SK-N-SH (cell line): ENCODE measurements at regions not wholly inside any gene's neighbourhood (a gene's known extent, or its start where the extent isn't known, plus 50 kb on each side); places are given as distances from the start of the nearest gene placed in this dataset.

Experiments used
- CTCF ChIA-PET: fragments of 300-600, 350-600 bp; formaldehyde crosslinking; extraction: SDS; loops from one replicate; lab custom pipeline; 2021; lab: Yijun Ruan, JAX
- POLR2A ChIA-PET: fragments of 350-600 bp; sonication (Branson Sonifier 250); formaldehyde crosslinking; extraction: SDS; loops from one replicate; lab custom pipeline; 2020; ENCODE audit warnings: antibody characterized with exemption, inconsistent platforms; lab: Yijun Ruan, JAX
- DNase-seq: peaks from one replicate; pipeline ENCODE4 v3.0.0; 2012
- H2AFZ ChIP-seq: fragments of 200-600 bp; sonication (generic); 2 replicates; pipeline ENCODE4 v1.8.1; 2016; ENCODE audit warnings: antibody characterized with exemption, mild to moderate bottlenecking, low read depth
- H3F3A ChIP-seq: fragments of 200-600 bp; sonication (generic); replicated peaks from 2 replicates; pipeline ENCODE3; 2016; ENCODE audit warnings: antibody characterized with exemption, mild to moderate bottlenecking; ENCODE audit not compliant: insufficient read depth
- H3K27ac ChIP-seq, 2 experiments: fragments of 200-500 bp in 1 of 2; fragments of 200-600 bp in 1 of 2; sonication (Bioruptor generic) in 1 of 2; sonication (generic), shearing (Covaris generic) in 1 of 2; 2 replicates each; pipeline versions ENCODE4 v1.5.1 to v1.6.1; 2014 to 2016; ENCODE audit warnings: low read depth in 2 of 2, inconsistent platforms in 1 of 2, low read length in 1 of 2, mild to moderate bottlenecking in 1 of 2, mixed read lengths in 1 of 2
- H3K27me3 ChIP-seq: fragments of 200-600 bp; sonication (generic), shearing (Covaris generic); 2 replicates; pipeline ENCODE4 v1.6.1; 2016; ENCODE audit warnings: mixed run types; ENCODE audit not compliant: insufficient read depth
- H3K36me3 ChIP-seq, 2 experiments: fragments of 200-500 bp in 1 of 2; fragments of 200-600 bp in 1 of 2; sonication (Bioruptor generic) in 1 of 2; sonication (generic) in 1 of 2; replicated peaks in 1 of 2; 2 replicates each; pipeline versions ENCODE3 to v1.5.1; 2014 to 2016; ENCODE audit warnings: low read length in 1 of 2, mild to moderate bottlenecking in 1 of 2; ENCODE audit not compliant: insufficient read depth in 2 of 2, control insufficient read depth in 1 of 2
- H3K4me1 ChIP-seq, 2 experiments: fragments of 200-500 bp in 1 of 2; fragments of 200-600 bp in 1 of 2; sonication (Bioruptor generic) in 1 of 2; sonication (generic), shearing (Covaris generic) in 1 of 2; 2 replicates each; pipeline versions ENCODE4 v1.5.1 to v1.6.1; 2014 to 2016; ENCODE audit warnings: low read depth in 1 of 2, low read length in 1 of 2, mixed run types in 1 of 2; ENCODE audit not compliant: insufficient read depth in 2 of 2, control insufficient read depth in 1 of 2
- H3K4me2 ChIP-seq: fragments of 200-600 bp; sonication (generic), shearing (Covaris generic); 2 replicates; pipeline ENCODE4 v1.6.1; 2017; ENCODE audit warnings: mixed run types
- H3K4me3 ChIP-seq, 2 experiments: fragments of 200-500 bp in 1 of 2; fragments of 200-600 bp in 1 of 2; sonication (Bioruptor generic) in 1 of 2; sonication (generic), shearing (Covaris generic) in 1 of 2; 2 replicates each; pipeline versions ENCODE4 v1.5.1 to v1.8.1; 2014 to 2016; ENCODE audit warnings: low read depth in 2 of 2, inconsistent platforms in 1 of 2, low read length in 1 of 2, mild to moderate bottlenecking in 1 of 2, mixed read lengths in 1 of 2, moderate library complexity in 1 of 2
- H3K79me2 ChIP-seq: fragments of 200-600 bp; sonication (generic); 2 replicates; pipeline ENCODE4 v1.8.1; 2017; ENCODE audit warnings: mild to moderate bottlenecking; ENCODE audit not compliant: insufficient read depth
- H3K9ac ChIP-seq: fragments of 200-600 bp; sonication (generic); 2 replicates; pipeline ENCODE4 v1.6.1; 2017; ENCODE audit warnings: mixed run types
- H3K9me2 ChIP-seq: fragments of 200-600 bp; sonication (generic); 2 replicates; pipeline ENCODE4 v1.6.1; 2017; ENCODE audit warnings: mixed run types
- H3K9me3 ChIP-seq: fragments of 200-600 bp; sonication (generic); 2 replicates; pipeline ENCODE4 v1.6.1; 2017; ENCODE audit warnings: mixed run types, mild to moderate bottlenecking, moderate library complexity
- H4K20me1 ChIP-seq: fragments of 200-600 bp; sonication (generic); 2 replicates; pipeline ENCODE4 v1.6.1; 2017; ENCODE audit warnings: mild to moderate bottlenecking, mixed run types; ENCODE audit not compliant: insufficient read depth
- CTCF ChIP-seq: fragments of 200-600 bp; sonication (generic); IDR thresholded peaks from 2 replicates; pipeline ENCODE4 v1.6.1; 2017; ENCODE audit warnings: antibody characterized with exemption, mild to moderate bottlenecking, moderate library complexity
- EP300 ChIP-seq, 2 experiments: IDR thresholded peaks; 2 replicates each; pipeline versions ENCODE4 v1.4.0 to v1.6.1; 2012; ENCODE audit warnings: borderline replicate concordance in 1 of 2, low read depth in 1 of 2, low read length in 1 of 2
- EZH2phosphoT487 ChIP-seq: fragments of 200-600 bp; sonication (generic); IDR thresholded peaks from 2 replicates; pipeline ENCODE4 v1.6.1; 2017; ENCODE audit warnings: low read depth, mixed run types, mild to moderate bottlenecking, antibody characterized with exemption, moderate library complexity, borderline replicate concordance
- FOXJ3 ChIP-seq: sonication (generic); formaldehyde crosslinking; IDR thresholded peaks from 2 replicates; pipeline ENCODE4 v1.5.1; 2020; ENCODE audit warnings: mild to moderate bottlenecking, missing genetic modification reagents
- FOXM1 ChIP-seq: IDR thresholded peaks from 2 replicates; pipeline ENCODE4 v1.4.0; 2012; ENCODE audit warnings: low read depth, mild to moderate bottlenecking
- GABPA ChIP-seq: IDR thresholded peaks from 2 replicates; pipeline ENCODE4 v1.4.0; 2012; ENCODE audit warnings: low read depth, mild to moderate bottlenecking
- IRF3 ChIP-seq: fragments of 150-350 bp; IDR thresholded peaks from 2 replicates; pipeline ENCODE4 v1.6.1; 2016; ENCODE audit warnings: mild to moderate bottlenecking, low read depth, low read length
- JUND ChIP-seq: IDR thresholded peaks from 2 replicates; pipeline ENCODE4 v1.4.0; 2012
- MEF2A ChIP-seq: IDR thresholded peaks from 2 replicates; pipeline ENCODE4 v1.4.0; 2012; ENCODE audit warnings: low read depth, borderline replicate concordance
- MXI1 ChIP-seq: IDR thresholded peaks from 2 replicates; pipeline ENCODE4 v1.6.1; 2012; ENCODE audit warnings: mild to moderate bottlenecking, low read depth, low read length, improper control_type of control experiment
- NFIC ChIP-seq: IDR thresholded peaks from 2 replicates; pipeline ENCODE4 v1.4.0; 2012; ENCODE audit warnings: borderline replicate concordance
- NRF1 ChIP-seq: IDR thresholded peaks from 2 replicates; pipeline ENCODE4 v1.6.1; 2012; ENCODE audit warnings: low read depth, mild to moderate bottlenecking, low read length
- POLR2AphosphoS5 ChIP-seq: IDR thresholded peaks from 2 replicates; pipeline ENCODE4 v1.6.1; 2012; ENCODE audit warnings: low read depth, low read length
- RAD21 ChIP-seq: IDR thresholded peaks from 2 replicates; pipeline ENCODE4 v1.6.1; 2012; ENCODE audit warnings: mild to moderate bottlenecking, low read length
- RCOR1 ChIP-seq: fragments of 150-350 bp; IDR thresholded peaks from 2 replicates; pipeline ENCODE4 v1.6.1; 2017; ENCODE audit warnings: antibody characterized with exemption, low read length
- RFX5 ChIP-seq: IDR thresholded peaks from 2 replicates; pipeline ENCODE4 v1.6.1; 2012; ENCODE audit warnings: mild to moderate bottlenecking, improper control_type of control experiment, low read length
- RXRA ChIP-seq: IDR thresholded peaks from 2 replicates; pipeline ENCODE4 v1.4.0; 2012; ENCODE audit warnings: low read depth, mild to moderate bottlenecking, borderline replicate concordance
- SIN3A ChIP-seq: IDR thresholded peaks from 2 replicates; pipeline ENCODE4 v1.6.1; 2012; ENCODE audit warnings: low read depth, mild to moderate bottlenecking, low read length, moderate library complexity, borderline replicate concordance
- SMC3 ChIP-seq: IDR thresholded peaks from 2 replicates; pipeline ENCODE4 v1.6.1; 2012; ENCODE audit warnings: low read depth, low read length, improper control_type of control experiment
- TAF1 ChIP-seq: IDR thresholded peaks from 2 replicates; pipeline ENCODE4 v1.6.1; 2012; ENCODE audit warnings: low read depth, mild to moderate bottlenecking, low read length, moderate library complexity, borderline replicate concordance
- YY1 ChIP-seq: IDR thresholded peaks from 2 replicates; pipeline ENCODE4 v1.4.0; 2012; ENCODE audit warnings: low read depth, mild to moderate bottlenecking
- ZBTB33 ChIP-seq: IDR thresholded peaks from 2 replicates; pipeline ENCODE4 v1.4.0; 2012; ENCODE audit warnings: low read depth, borderline replicate concordance
- WGBS: methylation state at CpG from one replicate; pipeline ENCODE4 v1.1.6; 2017; ENCODE audit warnings: low lambda C conversion rate; 5-methylcytosine and 5-hydroxymethylcytosine counted together
- TF ChIP-seq, protein P1 (sequence below): IDR thresholded peaks from 2 replicates; pipeline ENCODE4; 2012

- TF ChIP-seq RAD21 (no peak), RXRA (no peak), GABPA (no peak), POLR2AphosphoS5 (no peak)
- TF ChIP-seq, protein P1, sequence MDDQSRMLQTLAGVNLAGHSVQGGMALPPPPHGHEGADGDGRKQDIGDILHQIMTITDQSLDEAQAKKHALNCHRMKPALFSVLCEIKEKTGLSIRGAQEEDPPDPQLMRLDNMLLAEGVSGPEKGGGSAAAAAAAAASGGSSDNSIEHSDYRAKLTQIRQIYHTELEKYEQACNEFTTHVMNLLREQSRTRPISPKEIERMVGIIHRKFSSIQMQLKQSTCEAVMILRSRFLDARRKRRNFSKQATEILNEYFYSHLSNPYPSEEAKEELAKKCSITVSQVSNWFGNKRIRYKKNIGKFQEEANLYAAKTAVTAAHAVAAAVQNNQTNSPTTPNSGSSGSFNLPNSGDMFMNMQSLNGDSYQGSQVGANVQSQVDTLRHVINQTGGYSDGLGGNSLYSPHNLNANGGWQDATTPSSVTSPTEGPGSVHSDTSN, result no peak
Measured at GRCh38 chr1:194164755-194165154, 978.3 kb upstream of the B3GALT2 start (continued).

GRCh38 chr1:194161591-194161990, 975.2 kb upstream of the B3GALT2 start:
- no peaks in the 10 kb centered on the region for H3K9me3 ChIP-seq
- H3K27ac ChIP-seq, result no peak overlapping the region
- H3K79me2 ChIP-seq, result no peaks in the 10 kb centered on the region
- no peaks in the 10 kb centered on the region for H3K9me2 ChIP-seq
- no peak overlapping the region for H3K9ac ChIP-seq
- ChIA-PET CTCF (no interaction called here), POLR2A (no interaction called here)
- no peaks in the 10 kb centered on the region for H3K36me3 ChIP-seq
- TF ChIP-seq IRF3 (no peak), SMC3 (no peak)
- no peak for DNase-seq
- no peaks in the 10 kb centered on the region for H3F3A ChIP-seq
- no peaks in the 10 kb centered on the region for H3K27me3 ChIP-seq
- H3K4me3 ChIP-seq, result no peak overlapping the region
- 22% methylated on average over 1 of the region's 1 CpG for WGBS
- no peak overlapping the region for H3K4me2 ChIP-seq
- no peaks in the 10 kb centered on the region for H4K20me1 ChIP-seq
- no peak overlapping the region for H2AFZ ChIP-seq
- no peaks in the 10 kb centered on the region for H3K4me1 ChIP-seq

DNA sequence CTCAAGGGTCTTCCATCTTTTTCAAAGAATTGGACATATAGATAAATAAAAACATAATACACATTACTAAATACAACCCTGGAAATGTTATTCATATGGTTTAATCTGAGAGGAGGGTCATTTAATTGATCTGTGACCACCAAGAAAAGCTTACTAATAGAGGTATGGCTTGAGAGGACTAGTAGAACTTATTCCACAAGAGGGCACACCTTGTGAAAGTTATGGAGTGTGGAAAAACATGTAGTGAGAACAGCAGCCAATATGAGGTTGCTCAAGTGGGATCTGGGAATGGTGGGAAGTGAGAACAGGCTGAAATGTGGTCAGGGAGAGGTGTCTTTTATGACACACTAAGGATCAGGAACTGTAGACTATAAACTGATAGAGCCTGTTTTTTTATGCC, 973.5 kb upstream of the B3GALT2 start:
- Histone ChIP-seq H3K27ac (no peak overlapping the region), H3K27me3 (no peaks in the 10 kb centered on the region), H3K9ac (no peak overlapping the region), H4K20me1 (no peaks in the 10 kb centered on the region), H3F3A (no peaks in the 10 kb centered on the region), H3K36me3 (no peaks in the 10 kb centered on the region), H3K79me2 (no peaks in the 10 kb centered on the region), H3K9me3 (no peaks in the 10 kb centered on the region), H3K4me2 (no peak overlapping the region), H3K4me1 (no peaks in the 10 kb centered on the region), H3K4me3 (no peak overlapping the region), H2AFZ (no peak overlapping the region), H3K9me2 (no peaks in the 10 kb centered on the region)
- CTCF ChIA-PET, result no interaction called here
- POLR2A ChIA-PET, result no interaction called here
- no peak for DNase-seq
- TF ChIP-seq SMC3 (peak; percentile 23; the same call in 1 of the 2 replicates), EZH2phosphoT487 (no peak), FOXM1 (no peak), MXI1 (no peak), TAF1 (no peak), NRF1 (no peak), CTCF (peak; percentile 28), FOXJ3 (CRISPR knock-in tag) (no peak), EP300 (IDR thresholded peaks at IDR 0.05; ENCODE audit: borderline replicate concordance in 1 of 2, low read depth in 1 of 2, low read length in 1 of 2) (no peak), GABPA (no peak), NFIC (no peak), JUND (no peak), RCOR1 (no peak), RXRA (no peak), SIN3A (no peak), RAD21 (peak; percentile 14; the same call in 1 of the 2 replicates), YY1 (no peak), MEF2A (no peak), ZBTB33 (no peak), RFX5 (no peak)
